ENCODE measurements at regions not wholly inside any gene's neighbourhood (a gene's known extent, or its start where the extent isn't known, plus 50 kb on each side); places are given as distances from the start of the nearest gene placed in this dataset.
"Not testable (repeated sequence)": the region's sequence is repeated elsewhere in the genome, so short reads cannot be mapped to it uniquely, and the experiment has no call there.

GRCh38 chr15:75100679-75101078, 77.3 kb downstream of the PPCDC start:
- no peak for DNase-seq

GRCh38 chr15:75104804-75105557, 81.6 kb downstream of the PPCDC start:
- DNase-seq, result no peak

GRCh38 chr15:75107516-75107907, 84.1 kb downstream of the PPCDC start:
- DNase-seq, result no peak

- DNase-seq, result peak; percentile 47
Observed at GRCh38 chr15:75107908-75108838, 84.8 kb downstream of the PPCDC start.

- no peak for DNase-seq
Observed at GRCh38 chr15:75109021-75109735, 85.8 kb downstream of the PPCDC start.

- no peak for DNase-seq
Observed at GRCh38 chr15:75109736-75110130, 86.3 kb downstream of the PPCDC start.

GRCh38 chr15:75112278-75112847, 89.0 kb downstream of the PPCDC start:
- no peak for DNase-seq

- no peak for DNase-seq
Observed at GRCh38 chr15:75112848-75113492, 88.7 kb upstream of the C15orf39 start.

GRCh38 chr15:75114327-75114726, 87.4 kb upstream of the C15orf39 start:
- no peak for DNase-seq

GRCh38 chr15:75114796-75115195, 86.9 kb upstream of the C15orf39 start:
- DNase-seq, result no peak

GRCh38 chr15:75115411-75115913, 86.2 kb upstream of the C15orf39 start:
- DNase-seq, result not testable (repeated sequence)

- DNase-seq, result not testable (repeated sequence)
Observed at GRCh38 chr15:75116143-75116542, 85.5 kb upstream of the C15orf39 start.

- no peak for DNase-seq
Observed at GRCh38 chr15:75117993-75118392, 83.7 kb upstream of the C15orf39 start.

GRCh38 chr15:75119312-75119711, 82.4 kb upstream of the C15orf39 start:
- DNase-seq, result not testable (repeated sequence)

- no peak for DNase-seq
Observed at GRCh38 chr15:75121491-75121890, 80.2 kb upstream of the C15orf39 start.

GRCh38 chr15:75123395-75123794, 78.3 kb upstream of the C15orf39 start:
- no peak for DNase-seq

- DNase-seq, result not testable (repeated sequence)
Observed at GRCh38 chr15:75124278-75124677, 77.4 kb upstream of the C15orf39 start.

- no peak for DNase-seq
Observed at GRCh38 chr15:75125935-75126334, 75.7 kb upstream of the C15orf39 start.

- DNase-seq, result no peak
Observed at GRCh38 chr15:75126864-75127580, 74.7 kb upstream of the C15orf39 start.

GRCh38 chr15:75129788-75130187, 71.9 kb upstream of the C15orf39 start:
- no peak for DNase-seq

GRCh38 chr15:75131269-75131643, 70.4 kb upstream of the C15orf39 start:
- no peak for DNase-seq

GRCh38 chr15:75134748-75135147, 66.9 kb upstream of the C15orf39 start:
- no peak for DNase-seq

All from activated CD8-positive, alpha-beta memory T cell treated with anti-CD3 and anti-CD28 coated beads, Interleukin-2, amount 50 U/mL, for 4 hours (primary cell).